Progenitor cell of endocrine pancreas (in vitro differentiated cells): ENCODE measurements at regions not wholly inside any gene's neighbourhood (a gene's known extent, or its start where the extent isn't known, plus 50 kb on each side); places are given as distances from the start of the nearest gene placed in this dataset.

Source experiments
- DNase-seq: peaks from one replicate; pipeline ENCODE4 v3.0.0; 2021; ENCODE audit warnings: low spot score; ENCODE audit not compliant: unreplicated experiment
- H3K27ac Mint-ChIP-seq: 2 replicates; pipeline ENCODE4 v1.8.0; 2021; ENCODE audit warnings: mild to moderate bottlenecking, moderate library complexity, mixed read lengths
- H3K27me3 Mint-ChIP-seq: 2 replicates; pipeline ENCODE4 v1.8.0; 2021; ENCODE audit warnings: mixed read lengths
- H3K36me3 Mint-ChIP-seq: 2 replicates; pipeline ENCODE4 v1.8.0; 2022; ENCODE audit warnings: mixed read lengths; ENCODE audit not compliant: insufficient read depth
- H3K4me1 Mint-ChIP-seq: 2 replicates; pipeline ENCODE4 v1.8.0; 2021; ENCODE audit warnings: low read depth, mixed read lengths
- H3K4me3 Mint-ChIP-seq: 2 replicates; pipeline ENCODE4 v1.8.0; 2021; ENCODE audit warnings: low read depth, mild to moderate bottlenecking, moderate library complexity, mixed read lengths
- H3K9me3 Mint-ChIP-seq: 2 replicates; pipeline ENCODE4 v1.8.0; 2021; ENCODE audit warnings: low read depth, mixed read lengths
- CTCF ChIP-seq: fragments of 200-600 bp; sonication (generic); IDR thresholded peaks from one replicate; pipeline ENCODE4 v1.5.0; 2021; ENCODE audit warnings: antibody characterized with exemption, mild to moderate bottlenecking; ENCODE audit not compliant: unreplicated experiment

- no peaks in the 10 kb centered on the region for H3K9me3 Mint-ChIP-seq
- no peak overlapping the region for H3K27ac Mint-ChIP-seq
- H3K36me3 Mint-ChIP-seq: no peaks in the 10 kb centered on the region
- H3K27me3 Mint-ChIP-seq: no peaks in the 10 kb centered on the region
- H3K4me3 Mint-ChIP-seq: no peak overlapping the region
- H3K4me1 Mint-ChIP-seq: peaks cover 5% of the 10 kb centered on the region
- no peak for TF ChIP-seq CTCF
- DNase-seq: no peak
Measured at GRCh38 chr16:24624102-24624501, 84.7 kb downstream of the RBBP6 start.

- H3K36me3 Mint-ChIP-seq: no peaks in the 10 kb centered on the region
- H3K27me3 Mint-ChIP-seq: no peaks in the 10 kb centered on the region
- H3K4me3 Mint-ChIP-seq: no peak overlapping the region
- no peak for DNase-seq
- TF ChIP-seq CTCF: no peak
- H3K27ac Mint-ChIP-seq: no peak overlapping the region
- H3K4me1 Mint-ChIP-seq: peaks cover 5% of the 10 kb centered on the region
- H3K9me3 Mint-ChIP-seq: peaks cover 2% of the 10 kb centered on the region
Measured at GRCh38 chr16:24626256-24626655, 86.9 kb downstream of the RBBP6 start.

- no peak for DNase-seq
- no peak for TF ChIP-seq CTCF
- Mint-ChIP-seq H3K27me3 (no peaks in the 10 kb centered on the region), H3K27ac (no peak overlapping the region), H3K4me1 (no peaks in the 10 kb centered on the region), H3K4me3 (no peak overlapping the region), H3K9me3 (peaks cover 7% of the 10 kb centered on the region), H3K36me3 (no peaks in the 10 kb centered on the region)
Measured at GRCh38 chr16:24634919-24635318, 94.5 kb upstream of the TNRC6A start.

GRCh38 chr16:24635900-24636610 is 93.4 kb upstream of the TNRC6A start:
- H3K27ac Mint-ChIP-seq: no peak overlapping the region
- TF ChIP-seq CTCF: no peak
- H3K36me3 Mint-ChIP-seq: no peaks in the 10 kb centered on the region

GRCh38 chr16:24639769-24640168 is 89.7 kb upstream of the TNRC6A start:
- Mint-ChIP-seq H3K4me3 (no peak overlapping the region), H3K27ac (no peak overlapping the region), H3K9me3 (no peaks in the 10 kb centered on the region), H3K27me3 (no peaks in the 10 kb centered on the region), H3K4me1 (no peaks in the 10 kb centered on the region), H3K36me3 (no peaks in the 10 kb centered on the region)
- TF ChIP-seq CTCF: no peak
- no peak for DNase-seq

More at GRCh38 chr16:24635900-24636610, 93.4 kb upstream of the TNRC6A start:
- Mint-ChIP-seq H3K4me1 (no peaks in the 10 kb centered on the region), H3K9me3 (peaks cover 4% of the 10 kb centered on the region), H3K27me3 (no peaks in the 10 kb centered on the region), H3K4me3 (no peak overlapping the region)
- no peak for DNase-seq
